Erythroblast (primary cell): ENCODE measurements at regions not wholly inside any gene's neighbourhood (a gene's known extent, or its start where the extent isn't known, plus 50 kb on each side); places are given as distances from the start of the nearest gene placed in this dataset.

Experiments
- GATA1 ChIP-seq: IDR thresholded peaks from 2 replicates; pipeline ENCODE4 v1.6.1; 2011; ENCODE audit warnings: low read depth, mild to moderate bottlenecking, control low read depth, low read length, moderate library complexity
- POLR2A ChIP-seq: IDR thresholded peaks from 2 replicates; pipeline ENCODE4 v1.6.1; 2011; ENCODE audit warnings: mild to moderate bottlenecking, low read length

DNA sequence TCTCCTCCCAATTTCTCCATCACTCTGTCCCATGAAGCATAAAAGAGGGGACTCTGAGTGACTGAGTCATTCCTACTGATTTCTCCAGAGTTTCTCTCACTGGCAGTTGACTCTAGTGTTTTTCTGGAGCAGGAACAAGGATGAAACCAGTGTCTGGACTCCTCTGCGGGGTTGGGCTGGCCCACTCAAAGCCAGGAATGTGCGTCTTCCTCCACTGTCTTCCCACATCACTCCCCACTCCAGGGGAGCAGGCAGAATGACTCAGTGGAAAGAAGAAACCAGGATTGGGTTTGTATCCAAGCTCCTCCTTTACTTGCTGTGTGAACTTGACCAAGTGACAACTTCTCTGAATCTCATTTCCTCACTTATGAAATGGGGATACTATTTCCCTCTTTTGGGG is 497.5 kb upstream of the SALL1 start:
- TF ChIP-seq POLR2A (no peak), GATA1 (no peak)
